Spleen (tissue), 7 donors: ENCODE measurements at regions not wholly inside any gene's neighbourhood (a gene's known extent, or its start where the extent isn't known, plus 50 kb on each side); places are given as distances from the start of the nearest gene placed in this dataset.

ENCODE experiments used
- POLR2A ChIP-seq, 3 donors: fragments of 450-650 bp; IDR thresholded peaks; one replicate each; pipeline ENCODE4 v1.5.1; 2017; ENCODE audit warnings: antibody characterized with exemption in 3 of 3, mild to moderate bottlenecking in 1 of 3
- TF ChIP-seq, protein P1 (sequence below), 11 experiments: fragments of 200-600 bp in 7 of 11; fragments of 450-650 bp in 4 of 11; sonication (generic) in 4 of 11; IDR thresholded peaks in 8 of 11; conservative IDR thresholded peaks in 3 of 11; 1 replicate in 7 of 11; 2 replicates in 4 of 11; pipeline versions ENCODE4 v1.4.0 to v1.8.0; 2016 to 2021; ENCODE audit warnings: antibody characterized with exemption in 11 of 11, inconsistent platforms in 4 of 11, mild to moderate bottlenecking in 1 of 11
- donor health status: DM: no; HTN: no; CAD: no; lungs with moderate emphysema.
- donor health status: DM: no; HTN: no; CAD: no.
- donor health status: DM: no; HTN: no; CAD: no.

DNA sequence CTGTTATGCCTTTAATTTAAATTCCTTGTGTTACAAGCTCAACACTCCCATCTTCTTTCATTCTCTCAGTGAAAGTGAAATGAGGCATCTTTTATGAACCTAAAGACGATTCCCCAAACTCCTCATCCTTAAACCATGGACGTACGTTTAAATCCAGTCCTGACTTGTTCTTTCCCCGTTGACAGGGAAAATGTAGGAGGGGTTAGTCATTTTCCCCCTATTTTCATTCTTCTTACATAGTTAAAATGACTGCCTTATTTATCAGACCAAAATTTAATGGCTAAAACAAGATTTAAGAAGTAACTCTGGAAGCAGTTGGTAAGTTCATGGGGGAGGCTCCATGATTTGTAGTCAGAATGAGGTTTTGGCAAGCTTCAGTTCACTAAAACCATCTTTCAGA, 134.9 kb downstream of the KCNA5 start:
- TF ChIP-seq, protein P1, sequence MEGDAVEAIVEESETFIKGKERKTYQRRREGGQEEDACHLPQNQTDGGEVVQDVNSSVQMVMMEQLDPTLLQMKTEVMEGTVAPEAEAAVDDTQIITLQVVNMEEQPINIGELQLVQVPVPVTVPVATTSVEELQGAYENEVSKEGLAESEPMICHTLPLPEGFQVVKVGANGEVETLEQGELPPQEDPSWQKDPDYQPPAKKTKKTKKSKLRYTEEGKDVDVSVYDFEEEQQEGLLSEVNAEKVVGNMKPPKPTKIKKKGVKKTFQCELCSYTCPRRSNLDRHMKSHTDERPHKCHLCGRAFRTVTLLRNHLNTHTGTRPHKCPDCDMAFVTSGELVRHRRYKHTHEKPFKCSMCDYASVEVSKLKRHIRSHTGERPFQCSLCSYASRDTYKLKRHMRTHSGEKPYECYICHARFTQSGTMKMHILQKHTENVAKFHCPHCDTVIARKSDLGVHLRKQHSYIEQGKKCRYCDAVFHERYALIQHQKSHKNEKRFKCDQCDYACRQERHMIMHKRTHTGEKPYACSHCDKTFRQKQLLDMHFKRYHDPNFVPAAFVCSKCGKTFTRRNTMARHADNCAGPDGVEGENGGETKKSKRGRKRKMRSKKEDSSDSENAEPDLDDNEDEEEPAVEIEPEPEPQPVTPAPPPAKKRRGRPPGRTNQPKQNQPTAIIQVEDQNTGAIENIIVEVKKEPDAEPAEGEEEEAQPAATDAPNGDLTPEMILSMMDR (IDR thresholded peaks at IDR 0.05 in 8 of 11, conservative IDR thresholded peaks at IDR 0.05 in 3 of 11) = no peak
- no peak for TF ChIP-seq POLR2A (IDR thresholded peaks at IDR 0.05)
